ENCODE measurements at regions not wholly inside any gene's neighbourhood (a gene's known extent, or its start where the extent isn't known, plus 50 kb on each side); places are given as distances from the start of the nearest gene placed in this dataset.
"Not testable (repeated sequence)": the region's sequence is repeated elsewhere in the genome, so short reads cannot be mapped to it uniquely, and the experiment has no call there.

DNA sequence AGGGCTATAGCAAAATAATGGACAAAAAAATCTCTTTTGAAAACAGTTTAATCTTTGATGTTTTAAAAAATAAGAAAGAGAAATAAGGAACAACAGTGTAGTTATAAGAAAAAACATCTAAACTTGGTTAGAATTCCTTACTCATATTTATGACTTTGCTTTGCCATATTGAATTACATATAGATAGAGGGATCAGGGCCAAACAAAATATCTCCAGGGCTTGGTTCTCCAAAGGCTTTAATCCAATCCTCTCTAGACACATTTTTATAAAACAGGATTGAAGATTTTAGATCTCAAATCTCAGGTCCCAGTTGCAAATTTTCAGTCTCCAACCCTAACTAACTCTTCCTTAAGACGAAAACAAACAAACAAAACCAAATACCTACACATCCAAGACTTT, 72.6 kb upstream of the RHOBTB1 start:
- Histone ChIP-seq H3K9me2 (replicated peaks; ENCODE audit: insufficient read depth, low read length) (no peaks in the 10 kb centered on the region), H3K4me2 (ENCODE audit: low read depth, low read length, poor library complexity, severe bottlenecking) (no peak overlapping the region), H4K20me1 (ENCODE audit: low read depth, low read length) (no peaks in the 10 kb centered on the region), H3K9me3 (ENCODE audit: insufficient read depth, low read length) (no peaks in the 10 kb centered on the region), H3K79me2 (ENCODE audit: insufficient read depth, low read length) (no peaks in the 10 kb centered on the region), H3K9ac (ENCODE audit: low read length) (no peak overlapping the region), H3F3A (ENCODE audit: insufficient read depth) (no peaks in the 10 kb centered on the region), H3K27ac (ENCODE audit: low read depth, low read length) (no peak overlapping the region), H3K27me3 (ENCODE audit: low read length) (no peaks in the 10 kb centered on the region), H3K36me3 (ENCODE audit: low read length) (no peaks in the 10 kb centered on the region), H3K4me3 (ENCODE audit: insufficient read depth, low read length, poor library complexity, severe bottlenecking) (no peak overlapping the region), H2AFZ (ENCODE audit: low read depth, low read length, severe bottlenecking) (no peak overlapping the region)
- TF ChIP-seq CTCF (IDR thresholded peaks at IDR 0.05; ENCODE audit: insufficient read depth, low read length, poor library complexity, severe bottlenecking) (no peak), EZH2phosphoT487 (conservative IDR thresholded peaks at IDR 0.05; ENCODE audit: low read length) (no peak)

- H3K9me3 ChIP-seq (ENCODE audit: insufficient read depth, low read length), result no peaks in the 10 kb centered on the region
- no peaks in the 10 kb centered on the region for H3K9me2 ChIP-seq (replicated peaks; ENCODE audit: insufficient read depth, low read length)
- H3K36me3 ChIP-seq (ENCODE audit: low read length), result no peaks in the 10 kb centered on the region
- H4K20me1 ChIP-seq (ENCODE audit: low read depth, low read length), result no peaks in the 10 kb centered on the region
- no peak overlapping the region for H2AFZ ChIP-seq (ENCODE audit: low read depth, low read length, severe bottlenecking)
- H3K27ac ChIP-seq (ENCODE audit: low read depth, low read length), result no peak overlapping the region
- H3K27me3 ChIP-seq (ENCODE audit: low read length), result no peaks in the 10 kb centered on the region
- no peak overlapping the region for H3K4me3 ChIP-seq (ENCODE audit: insufficient read depth, low read length, poor library complexity, severe bottlenecking)
- no peak for TF ChIP-seq CTCF (IDR thresholded peaks at IDR 0.05; ENCODE audit: insufficient read depth, low read length, poor library complexity, severe bottlenecking)
- TF ChIP-seq EZH2phosphoT487 (conservative IDR thresholded peaks at IDR 0.05; ENCODE audit: low read length), result no peak
- H3K79me2 ChIP-seq (ENCODE audit: insufficient read depth, low read length), result no peaks in the 10 kb centered on the region
- H3K4me2 ChIP-seq (ENCODE audit: low read depth, low read length, poor library complexity, severe bottlenecking), result no peak overlapping the region
- H3K9ac ChIP-seq (ENCODE audit: low read length), result no peak overlapping the region
- H3F3A ChIP-seq (ENCODE audit: insufficient read depth), result no peaks in the 10 kb centered on the region
These were observed 72.0 kb upstream of the RHOBTB1 start for GRCh38 chr10:61016007-61016406.

DNA sequence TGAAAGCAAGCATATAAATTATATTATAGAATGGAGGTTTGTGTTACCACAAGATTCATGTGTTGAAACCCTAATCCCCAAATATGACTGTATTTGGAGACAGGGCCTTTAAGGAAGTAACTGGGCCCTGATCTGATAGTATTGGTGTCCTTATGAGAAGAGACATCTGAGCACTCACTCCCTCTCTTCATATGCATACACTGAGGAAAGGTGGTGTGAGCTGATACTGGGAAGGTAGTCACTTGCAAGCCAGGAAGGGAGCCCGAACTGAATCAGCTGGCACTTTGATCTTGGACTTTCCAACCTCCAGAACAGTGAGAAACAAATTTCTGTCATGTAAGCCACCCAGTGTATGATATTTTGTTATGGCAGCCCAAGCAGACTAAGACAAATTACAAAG, 66.9 kb upstream of the RHOBTB1 start:
- TF ChIP-seq EZH2phosphoT487 (conservative IDR thresholded peaks at IDR 0.05; ENCODE audit: low read length), result no peak
- TF ChIP-seq CTCF (IDR thresholded peaks at IDR 0.05; ENCODE audit: insufficient read depth, low read length, poor library complexity, severe bottlenecking), result no peak

DNA sequence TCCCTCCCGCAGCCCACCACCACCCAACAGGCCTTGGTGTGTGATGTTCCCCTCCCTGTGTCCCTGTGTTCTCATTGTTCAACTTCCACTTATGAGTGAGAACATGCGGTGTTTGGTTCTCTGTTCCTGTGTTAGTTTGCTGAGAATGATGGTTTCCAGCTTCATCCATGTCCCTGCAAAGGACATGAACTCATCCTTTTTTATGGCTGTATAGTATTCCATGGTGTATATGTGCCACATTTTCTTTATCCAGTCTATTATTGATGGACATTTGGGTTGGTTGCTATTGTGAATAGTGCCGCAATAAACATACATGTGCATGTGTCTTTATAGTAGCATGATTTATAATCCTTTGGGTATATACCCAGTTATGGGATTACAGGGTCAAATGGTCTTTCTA, 59.1 kb upstream of the RHOBTB1 start:
- H3K9ac ChIP-seq (ENCODE audit: low read length); H3K27me3 ChIP-seq (ENCODE audit: low read length); H3K79me2 ChIP-seq (ENCODE audit: insufficient read depth, low read length): not testable (repeated sequence)

More for the DNA sequence above, 66.9 kb upstream of the RHOBTB1 start:
- no peak overlapping the region for H3K4me3 ChIP-seq (ENCODE audit: insufficient read depth, low read length, poor library complexity, severe bottlenecking)
- no peaks in the 10 kb centered on the region for H3K36me3 ChIP-seq (ENCODE audit: low read length)
- H3K27ac ChIP-seq (ENCODE audit: low read depth, low read length), result no peak overlapping the region
- H3K27me3 ChIP-seq (ENCODE audit: low read length), result no peaks in the 10 kb centered on the region
- H2AFZ ChIP-seq (ENCODE audit: low read depth, low read length, severe bottlenecking), result no peak overlapping the region
- no peaks in the 10 kb centered on the region for H3K9me2 ChIP-seq (replicated peaks; ENCODE audit: insufficient read depth, low read length)
- no peaks in the 10 kb centered on the region for H3K9me3 ChIP-seq (ENCODE audit: insufficient read depth, low read length)
- H3K79me2 ChIP-seq (ENCODE audit: insufficient read depth, low read length), result no peaks in the 10 kb centered on the region
- H4K20me1 ChIP-seq (ENCODE audit: low read depth, low read length), result no peaks in the 10 kb centered on the region
- no peak overlapping the region for H3K4me2 ChIP-seq (ENCODE audit: low read depth, low read length, poor library complexity, severe bottlenecking)
- no peaks in the 10 kb centered on the region for H3F3A ChIP-seq (ENCODE audit: insufficient read depth)
- H3K9ac ChIP-seq (ENCODE audit: low read length), result no peak overlapping the region

More for the DNA sequence above, 59.1 kb upstream of the RHOBTB1 start:
- not testable (repeated sequence) for H4K20me1 ChIP-seq (ENCODE audit: low read depth, low read length); H3K36me3 ChIP-seq (ENCODE audit: low read length); H3K4me2 ChIP-seq (ENCODE audit: low read depth, low read length, poor library complexity, severe bottlenecking); H2AFZ ChIP-seq (ENCODE audit: low read depth, low read length, severe bottlenecking); H3K9me2 ChIP-seq (replicated peaks; ENCODE audit: insufficient read depth, low read length); H3K4me3 ChIP-seq (ENCODE audit: insufficient read depth, low read length, poor library complexity, severe bottlenecking); H3K27ac ChIP-seq (ENCODE audit: low read depth, low read length); H3F3A ChIP-seq (ENCODE audit: insufficient read depth); H3K9me3 ChIP-seq (ENCODE audit: insufficient read depth, low read length)

All from SU-DHL-6 (cell line).